HCT116 (cell line): ENCODE measurements at regions not wholly inside any gene's neighbourhood (a gene's known extent, or its start where the extent isn't known, plus 50 kb on each side); places are given as distances from the start of the nearest gene placed in this dataset.

ENCODE experiments used
- ATAC-seq: fragments of 200-7000 bp; cut with Tn5 transposase; 2 replicates; pipeline ENCODE4 v1.9.1; 2020; ENCODE audit warnings: mild to moderate bottlenecking, moderate library complexity
- BruUV-seq: library from RNA; stranded (reverse); fragments of 400-500 nt; replicated peaks from 2 replicates; lab custom pipeline; 2021; lab: Mats Ljungman, UMichigan
- CTCF ChIA-PET: fragments of 300-600 bp; sonication (Branson Sonifier 250); formaldehyde crosslinking; loops from one replicate; lab custom pipeline; 2021; ENCODE audit warnings: antibody characterized with exemption; lab: Charles Lee
- POLR2A ChIA-PET: fragments of 300-600, 350-600 bp; sonication (Branson Sonifier 250); formaldehyde crosslinking; loops from one replicate; lab custom pipeline; 2021; ENCODE audit warnings: antibody characterized with exemption; lab: Charles Lee
- RAD21 ChIA-PET, 2 experiments: fragments of 300-600 bp; sonication (Branson Sonifier 250); formaldehyde crosslinking; loops; one replicate each; lab custom pipeline; 2023; ENCODE audit warnings: low total read pairs in 2 of 2; ENCODE audit not compliant: uncharacterized antibody in 2 of 2, unreplicated experiment in 2 of 2, low non-redundant PET in 1 of 2; lab: Charles Lee
- DNase-seq: peaks from one replicate; pipeline ENCODE4 v3.0.0-alpha.2; 2010; ENCODE audit warnings: low read depth, low spot score
- H2AFZ ChIP-seq: fragments of 200-600 bp; shearing (Covaris generic), sonication (generic); 2 replicates; pipeline ENCODE4 v1.6.1; 2017; ENCODE audit warnings: low read depth, mixed run types, mixed read lengths, antibody characterized with exemption, low read length; ENCODE audit not compliant: poor library complexity, severe bottlenecking
- H3K27ac ChIP-seq: 2 replicates; pipeline ENCODE4 v1.5.1; 2012; ENCODE audit warnings: low read depth, low read length
- H3K27me3 ChIP-seq: fragments of 200-600 bp; sonication (generic); 2 replicates; pipeline ENCODE4 v1.6.1; 2016; ENCODE audit warnings: mixed run types, low read length, mixed read lengths; ENCODE audit not compliant: insufficient read depth
- H3K36me3 ChIP-seq, 2 experiments: fragments of 200-500 bp in 1 of 2; fragments of 200-600 bp in 1 of 2; sonication (Bioruptor generic) in 1 of 2; sonication (generic) in 1 of 2; 2 replicates each; pipeline versions ENCODE4 v1.5.1 to v1.6.1; 2014 to 2016; ENCODE audit warnings: low read length in 2 of 2, inconsistent platforms in 1 of 2, mixed read lengths in 1 of 2, mixed run types in 1 of 2; ENCODE audit not compliant: insufficient read depth in 2 of 2, control insufficient read depth in 1 of 2
- H3K4me1 ChIP-seq, 2 experiments: fragments of 200-600 bp in 1 of 2; sonication (generic) in 1 of 2; 2 replicates each; pipeline versions ENCODE4 v1.5.1 to v1.6.1; 2012 to 2017; ENCODE audit warnings: low read length in 2 of 2, inconsistent platforms in 1 of 2, mild to moderate bottlenecking in 1 of 2, mixed read lengths in 1 of 2, mixed run types in 1 of 2, moderate library complexity in 1 of 2; ENCODE audit not compliant: insufficient read depth in 2 of 2, control insufficient read depth in 1 of 2
- H3K4me2 ChIP-seq: fragments of 200-600 bp; sonication (generic); 2 replicates; pipeline ENCODE4 v1.6.1; 2017; ENCODE audit warnings: mixed run types, low read length, mixed read lengths
- H3K4me3 ChIP-seq, 2 experiments: fragments of 200-600 bp in 1 of 2; sonication (generic) in 1 of 2; replicated peaks in 1 of 2; 2 replicates each; pipeline ENCODE4 v1.5.1; 2011 to 2016; ENCODE audit warnings: low read length in 2 of 2, control low read depth in 1 of 2, low read depth in 1 of 2, mild to moderate bottlenecking in 1 of 2, mixed read lengths in 1 of 2, mixed run types in 1 of 2
- H3K79me2 ChIP-seq: fragments of 200-600 bp; sonication (generic); 2 replicates; pipeline ENCODE4 v1.6.1; 2017; ENCODE audit warnings: mild to moderate bottlenecking, mixed run types, low read length, moderate library complexity, mixed read lengths; ENCODE audit not compliant: insufficient read depth
- H3K9ac ChIP-seq: fragments of 200-600 bp; sonication (generic); 2 replicates; pipeline ENCODE4 v1.6.1; 2016; ENCODE audit warnings: low read length, mixed read lengths
- H3K9me2 ChIP-seq: fragments of 200-600 bp; sonication (generic), shearing (Covaris generic); 2 replicates; pipeline ENCODE4 v1.6.1; 2017; ENCODE audit warnings: mixed run types, mild to moderate bottlenecking, moderate library complexity; ENCODE audit not compliant: insufficient read depth
- H3K9me3 ChIP-seq, 2 experiments: fragments of 200-500 bp in 1 of 2; fragments of 200-600 bp in 1 of 2; sonication (Bioruptor generic) in 1 of 2; sonication (generic) in 1 of 2; 2 replicates each; pipeline ENCODE4 v1.6.1; 2014 to 2017; ENCODE audit warnings: low read length in 2 of 2, mixed read lengths in 2 of 2, inconsistent platforms in 1 of 2, low read depth in 1 of 2, mild to moderate bottlenecking in 1 of 2, mixed run types in 1 of 2, moderate library complexity in 1 of 2; ENCODE audit not compliant: control insufficient read depth in 1 of 2, insufficient read depth in 1 of 2
- H4K20me1 ChIP-seq: fragments of 200-600 bp; sonication (generic), shearing (Covaris generic); 2 replicates; pipeline ENCODE4 v1.6.1; 2017; ENCODE audit warnings: mixed run types, mild to moderate bottlenecking, moderate library complexity; ENCODE audit not compliant: insufficient read depth
- ATF3 ChIP-seq: IDR thresholded peaks from 2 replicates; pipeline ENCODE4 v1.6.1; 2012
- CBX3 ChIP-seq: IDR thresholded peaks from 2 replicates; pipeline ENCODE4 v1.6.1; 2012; ENCODE audit warnings: low read depth
- CEBPB ChIP-seq: IDR thresholded peaks from 2 replicates; pipeline ENCODE4 v1.6.1; 2012; ENCODE audit warnings: low read depth
- CTCF ChIP-seq, 3 experiments: fragments of 200-600 bp in 1 of 3; sonication (generic) in 1 of 3; IDR thresholded peaks in 2 of 3; conservative IDR thresholded peaks in 1 of 3; 2 replicates each; pipeline ENCODE4 v1.5.1; 2012 to 2017; ENCODE audit warnings: low read depth in 2 of 3, low read length in 2 of 3, antibody characterized with exemption in 1 of 3, borderline replicate concordance in 1 of 3, control low read depth in 1 of 3, mild to moderate bottlenecking in 1 of 3, mixed read lengths in 1 of 3, mixed run types in 1 of 3, moderate library complexity in 1 of 3; ENCODE audit not compliant: insufficient read depth in 1 of 3
- EGR1 ChIP-seq: IDR thresholded peaks from 2 replicates; pipeline ENCODE4 v1.6.1; 2012; ENCODE audit warnings: low read depth
- ELF1 ChIP-seq: IDR thresholded peaks from 2 replicates; pipeline ENCODE4 v1.6.1; 2012; ENCODE audit warnings: low read depth, borderline replicate concordance
- EZH2 ChIP-seq: fragments of 200-600 bp; sonication (generic); IDR thresholded peaks from 2 replicates; pipeline ENCODE4 v1.6.1; 2017; ENCODE audit warnings: antibody characterized with exemption, mixed run types
- JUND ChIP-seq: IDR thresholded peaks from 2 replicates; pipeline ENCODE4 v1.6.1; 2012
- MAX ChIP-seq: IDR thresholded peaks from 2 replicates; pipeline ENCODE4 v1.6.1; 2012
- POLR2AphosphoS5 ChIP-seq: IDR thresholded peaks from 2 replicates; pipeline ENCODE4 v1.6.1; 2011; ENCODE audit warnings: mild to moderate bottlenecking, low read depth, low read length, moderate library complexity
- RAD21 ChIP-seq: IDR thresholded peaks from 2 replicates; pipeline ENCODE4 v1.6.1; 2012; ENCODE audit warnings: low read depth, mild to moderate bottlenecking
- REST ChIP-seq: IDR thresholded peaks from 2 replicates; pipeline ENCODE4 v1.6.1; 2012; ENCODE audit warnings: low read depth
- SIN3A ChIP-seq: IDR thresholded peaks from 2 replicates; pipeline ENCODE4 v1.6.1; 2012; ENCODE audit warnings: low read depth
- SP1 ChIP-seq: IDR thresholded peaks from 2 replicates; pipeline ENCODE4 v1.6.1; 2012; ENCODE audit warnings: low read depth
- SRF ChIP-seq: IDR thresholded peaks from 2 replicates; pipeline ENCODE4 v1.6.1; 2012; ENCODE audit warnings: low read depth
- TCF7L2 ChIP-seq: IDR thresholded peaks from 2 replicates; pipeline ENCODE4 v1.7.0; 2011; ENCODE audit warnings: borderline replicate concordance, inconsistent platforms; ENCODE audit not compliant: insufficient read depth, insufficient read length; ENCODE audit errors: extremely low read depth
- YY1 ChIP-seq: IDR thresholded peaks from 2 replicates; pipeline ENCODE4 v1.6.1; 2011; ENCODE audit warnings: low read length, low read depth, moderate library complexity, mild to moderate bottlenecking; ENCODE audit not compliant: insufficient replicate concordance; ENCODE audit errors: extremely low read depth
- ZBTB33 ChIP-seq: IDR thresholded peaks from 2 replicates; pipeline ENCODE4 v1.6.1; 2011; ENCODE audit warnings: mild to moderate bottlenecking, low read length, moderate library complexity; ENCODE audit not compliant: insufficient replicate concordance; ENCODE audit errors: extremely low read depth
- ZFX ChIP-seq: fragments of 450-650 bp; IDR thresholded peaks from 2 replicates; pipeline ENCODE4 v1.6.1; 2017
- ZNF274 ChIP-seq: fragments of 200-500 bp; sonication (Bioruptor generic); IDR thresholded peaks from 2 replicates; pipeline ENCODE4 v1.6.1; 2014; ENCODE audit warnings: mild to moderate bottlenecking, low read depth, low read length, inconsistent platforms
- intact Hi-C: fragments of 100-400 bp; cut with micrococcal nuclease; formaldehyde crosslinking; loops from 2 replicates; pipeline ENCODE4 v1.10.0; 2022

- Histone ChIP-seq H3K79me2 (no peaks in the 10 kb centered on the region), H3K9me2 (no peaks in the 10 kb centered on the region), H3K27ac (no peak overlapping the region), H3K36me3 (no peaks in the 10 kb centered on the region), H4K20me1 (no peaks in the 10 kb centered on the region), H3K9ac (no peak overlapping the region), H3K27me3 (no peaks in the 10 kb centered on the region), H3K4me2 (no peak overlapping the region), H3K9me3 (no peaks in the 10 kb centered on the region), H3K4me3 (no peak overlapping the region), H3K4me1 (no peaks in the 10 kb centered on the region), H2AFZ (no peak overlapping the region)
- no peak for ATAC-seq
- no TSS peak for BruUV-seq
- no peak for DNase-seq
- TF ChIP-seq YY1 (no peak), ATF3 (no peak), ZNF274 (no peak), ZBTB33 (no peak), ZFX (no peak), SIN3A (no peak), SRF (no peak), EZH2 (no peak), CBX3 (no peak), RAD21 (no peak), CEBPB (no peak), TCF7L2 (no peak), ELF1 (no peak), JUND (no peak), POLR2AphosphoS5 (no peak), CTCF (IDR thresholded peaks at IDR 0.05 in 2 of 3, conservative IDR thresholded peaks at IDR 0.05 in 1 of 3; ENCODE audit: borderline replicate concordance in 1 of 3, insufficient read depth in 1 of 3, low read depth in 2 of 3, low read length in 2 of 3) (no peak), REST (no peak), EGR1 (no peak), SP1 (no peak), MAX (no peak)
- intact Hi-C loops: no loop called here
- ChIA-PET POLR2A (no interaction called here), CTCF (no interaction called here), RAD21 (no interaction called here)
These were observed 321.6 kb upstream of the RUNX1 start for GRCh38 chr21:35370671-35371070.
